GM04504 (cell line): ENCODE measurements at regions not wholly inside any gene's neighbourhood (a gene's known extent, or its start where the extent isn't known, plus 50 kb on each side); places are given as distances from the start of the nearest gene placed in this dataset.

Source experiments
- DNase-seq: peaks from one replicate; pipeline ENCODE4 v3.0.0-alpha.2; 2012; ENCODE audit warnings: low read depth

GRCh38 chr14:79961197-79961596, 250.1 kb downstream of the DIO2 start:
- DNase-seq: no peak

DNA sequence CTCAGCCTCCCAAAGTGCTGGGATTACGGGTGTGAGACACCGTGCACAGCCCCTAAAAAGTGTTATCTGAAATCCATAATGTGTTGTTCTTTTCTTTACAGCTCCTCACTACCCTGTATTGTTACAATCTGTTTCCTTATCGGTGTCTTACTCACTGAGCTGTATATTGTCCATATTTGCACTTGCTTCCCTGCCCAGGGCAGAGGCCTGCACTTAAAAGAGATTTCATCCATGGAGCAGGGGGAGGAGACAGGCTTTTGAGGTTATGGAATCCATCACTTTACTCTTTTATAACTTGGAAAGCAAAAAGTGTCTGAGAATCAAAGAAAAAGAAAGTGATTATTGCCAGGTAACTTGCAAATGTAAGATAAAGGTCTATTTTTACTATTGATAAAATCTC, 251.0 kb downstream of the DIO2 start:
- DNase-seq: no peak

DNA sequence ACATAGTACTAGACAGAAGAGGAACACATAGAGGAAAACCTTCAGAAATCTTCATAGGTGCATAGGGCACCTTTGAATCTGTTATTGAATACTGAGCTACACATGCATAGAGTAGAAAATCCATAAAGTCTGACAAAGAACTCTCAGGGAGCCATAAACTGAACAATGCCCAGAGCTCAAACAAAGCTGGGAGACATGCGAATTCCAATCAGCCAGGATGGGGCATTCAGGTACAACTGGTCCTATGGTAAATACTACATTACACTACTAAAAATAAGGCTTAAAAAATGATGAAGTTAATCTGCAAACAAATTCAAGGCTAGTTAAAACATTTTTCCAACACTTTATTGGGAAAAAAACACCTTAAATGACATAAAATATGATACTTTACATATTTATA, 259.7 kb downstream of the DIO2 start:
- DNase-seq: no peak

- no peak for DNase-seq
Observed at GRCh38 chr14:79949906-79950305, 261.4 kb downstream of the DIO2 start.

- DNase-seq: no peak
Observed at GRCh38 chr14:79947440-79948054, 263.8 kb downstream of the DIO2 start.

- no peak for DNase-seq
Observed at GRCh38 chr14:79939235-79939634, 272.1 kb downstream of the DIO2 start.

DNA sequence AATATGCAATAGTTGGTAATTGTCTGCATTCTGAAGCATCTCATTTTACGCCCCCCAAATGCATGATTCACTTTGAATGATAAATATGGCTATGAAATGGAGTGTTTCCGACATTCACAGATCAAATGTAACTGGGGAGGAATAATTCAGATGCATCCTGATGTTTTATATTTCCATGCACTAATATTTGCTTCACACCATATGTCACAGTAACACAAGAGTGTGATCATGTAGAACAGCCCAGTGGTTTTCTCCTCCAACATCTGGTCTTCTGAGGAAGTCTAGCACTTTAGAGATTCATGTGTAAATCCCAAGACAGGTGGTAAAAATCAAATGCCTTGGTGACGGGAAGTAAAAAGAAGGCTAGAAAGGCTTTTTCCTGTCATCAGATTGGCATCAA, 273.1 kb downstream of the DIO2 start:
- no peak for DNase-seq

DNA sequence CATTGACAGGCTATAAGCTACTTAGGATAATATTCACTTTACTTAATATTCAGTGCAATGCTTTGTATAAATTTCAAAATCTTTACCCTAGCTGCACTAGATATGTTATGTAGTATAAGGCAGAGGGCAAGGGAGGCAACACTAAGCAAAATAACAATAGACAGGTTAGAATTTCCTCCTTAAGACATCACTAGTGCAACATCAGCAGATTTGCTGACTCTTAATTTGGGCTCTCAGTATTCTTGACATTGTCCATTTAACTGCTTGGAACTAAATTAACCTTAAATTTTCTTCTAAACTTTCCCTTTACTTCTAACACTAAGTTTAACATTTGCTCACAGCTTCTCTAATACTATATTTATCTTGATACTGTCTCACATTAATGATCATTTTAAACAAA, 273.9 kb downstream of the DIO2 start:
- no peak for DNase-seq

DNA sequence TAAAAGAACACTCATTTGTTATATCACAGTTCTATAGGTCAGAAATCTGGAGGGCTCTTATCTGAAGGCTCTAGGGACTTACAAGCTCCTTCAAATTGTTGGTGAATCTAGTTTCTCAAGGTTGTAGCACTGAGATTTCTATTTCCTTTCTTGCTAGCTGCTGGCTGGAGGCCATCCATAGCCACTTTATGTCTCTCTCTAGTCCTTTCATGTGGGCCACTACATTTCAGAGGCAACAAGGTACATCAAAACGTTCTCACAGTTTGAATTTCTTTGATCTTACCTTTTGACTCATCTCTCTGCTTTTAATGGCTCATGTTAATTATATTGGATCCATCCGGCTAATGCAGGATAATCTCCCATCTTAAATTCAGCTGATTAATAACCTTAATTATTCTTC, 286.8 kb downstream of the DIO2 start:
- no peak for DNase-seq

GRCh38 chr14:79920180-79920692, 291.1 kb downstream of the DIO2 start:
- DNase-seq: no peak
